SH-SY5Y (cell line): ENCODE measurements at regions not wholly inside any gene's neighbourhood (a gene's known extent, or its start where the extent isn't known, plus 50 kb on each side); places are given as distances from the start of the nearest gene placed in this dataset.

Source experiments
- GATA2 ChIP-seq: IDR thresholded peaks from 2 replicates; pipeline ENCODE4 v1.6.1; 2011; ENCODE audit warnings: mild to moderate bottlenecking, low read depth, low read length
- GATA3 ChIP-seq: IDR thresholded peaks from 2 replicates; pipeline ENCODE4 v1.6.1; 2011; ENCODE audit warnings: low read depth, mild to moderate bottlenecking, low read length, moderate library complexity

- TF ChIP-seq GATA3 (no peak), GATA2 (no peak)
Observed at GRCh38 chr22:22168941-22169867, 75.4 kb upstream of the VPREB1 start.

DNA sequence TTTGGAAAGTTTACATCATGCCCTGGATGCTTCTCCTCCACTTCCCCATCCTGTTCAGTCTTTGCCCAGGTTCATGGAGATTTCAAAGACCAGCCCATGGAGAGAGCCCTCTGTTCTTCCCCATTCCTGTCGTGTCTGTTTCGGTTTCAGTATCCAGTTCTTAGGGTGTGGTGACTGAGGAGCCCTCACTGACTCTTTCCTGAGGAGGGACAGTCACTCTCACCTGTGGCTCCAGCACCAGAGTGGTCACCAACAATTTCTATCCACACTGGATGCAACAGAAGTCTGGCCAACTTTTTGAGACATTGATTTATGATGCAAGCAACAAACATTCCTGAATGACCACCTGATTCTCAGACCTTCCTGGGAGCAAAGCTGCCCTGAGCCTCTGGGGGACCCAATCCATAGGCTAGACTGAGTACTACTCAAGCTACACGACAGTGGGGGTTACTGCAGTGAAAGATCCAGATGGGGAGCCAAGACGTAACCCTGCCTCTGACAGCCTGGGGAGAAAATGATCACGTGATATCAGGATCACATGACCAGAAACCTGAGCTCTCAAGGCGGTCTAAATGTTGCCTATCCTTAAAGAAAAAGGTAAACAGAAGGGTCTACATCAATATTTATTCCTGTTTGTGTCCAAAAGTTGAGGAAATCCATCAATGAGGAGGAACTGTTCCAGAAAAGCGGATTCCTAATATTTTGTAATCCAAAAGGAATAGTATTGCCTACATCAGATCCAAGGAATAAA, 76.2 kb upstream of the VPREB1 start:
- TF ChIP-seq GATA3 (no peak), GATA2 (no peak)

- TF ChIP-seq GATA3: no peak
- no peak for TF ChIP-seq GATA2
Observed at GRCh38 chr22:22167791-22168189, 76.8 kb upstream of the VPREB1 start.

GRCh38 chr22:22166941-22167713, 77.5 kb upstream of the VPREB1 start:
- TF ChIP-seq GATA3: no peak
- no peak for TF ChIP-seq GATA2

DNA sequence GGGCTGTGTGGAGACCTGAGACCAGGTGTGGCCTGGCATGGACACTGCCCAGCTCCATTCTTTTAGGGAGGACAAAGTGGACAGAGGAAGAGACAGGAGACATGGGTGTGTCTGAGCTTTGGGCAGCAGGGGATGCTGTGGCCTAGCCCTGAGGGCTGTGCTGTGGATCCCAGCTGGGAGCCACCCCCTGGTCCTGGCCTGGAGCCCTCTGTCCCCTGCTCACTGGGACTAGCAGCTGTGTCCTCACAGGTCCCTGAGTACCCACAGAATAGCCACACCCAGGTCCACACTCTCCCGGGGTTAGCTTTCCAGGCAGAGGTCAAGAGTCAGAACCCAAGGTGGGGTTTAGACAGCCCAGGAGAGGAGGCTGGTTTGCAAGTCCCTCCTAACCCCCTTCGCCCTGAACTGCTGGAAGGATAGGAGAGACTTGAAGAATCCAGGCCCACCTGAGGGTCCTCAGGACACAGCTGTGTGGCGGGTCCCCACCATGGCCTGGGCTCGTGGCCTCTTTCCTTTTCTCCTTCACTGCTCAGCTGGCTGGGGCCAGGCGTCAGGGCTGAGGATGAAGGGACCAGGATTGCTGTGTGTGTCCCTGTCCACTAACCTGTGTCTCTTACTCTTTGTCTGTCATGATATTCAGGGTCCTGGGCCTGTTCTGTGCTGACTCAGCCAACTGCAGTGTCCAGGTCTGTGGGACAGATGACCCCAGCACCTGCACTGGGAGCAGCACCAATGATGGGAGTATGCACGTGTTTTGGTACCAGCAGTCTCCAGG, 78.5 kb upstream of the VPREB1 start:
- no peak for TF ChIP-seq GATA2
- no peak for TF ChIP-seq GATA3

GRCh38 chr22:22164541-22165272, 79.9 kb upstream of the VPREB1 start:
- TF ChIP-seq GATA3 (no peak), GATA2 (no peak)

- TF ChIP-seq GATA2 (no peak), GATA3 (no peak)
Observed at GRCh38 chr22:22161924-22162851, 82.4 kb upstream of the VPREB1 start.

- no peak for TF ChIP-seq GATA2
- no peak for TF ChIP-seq GATA3
Observed at GRCh38 chr22:22159384-22159783, 85.2 kb upstream of the VPREB1 start.

GRCh38 chr22:22158965-22159364, 85.6 kb upstream of the VPREB1 start:
- no peak for TF ChIP-seq GATA3
- TF ChIP-seq GATA2: no peak

- no peak for TF ChIP-seq GATA2
- TF ChIP-seq GATA3: no peak
Observed at GRCh38 chr22:22158207-22158816, 86.3 kb upstream of the VPREB1 start.

DNA sequence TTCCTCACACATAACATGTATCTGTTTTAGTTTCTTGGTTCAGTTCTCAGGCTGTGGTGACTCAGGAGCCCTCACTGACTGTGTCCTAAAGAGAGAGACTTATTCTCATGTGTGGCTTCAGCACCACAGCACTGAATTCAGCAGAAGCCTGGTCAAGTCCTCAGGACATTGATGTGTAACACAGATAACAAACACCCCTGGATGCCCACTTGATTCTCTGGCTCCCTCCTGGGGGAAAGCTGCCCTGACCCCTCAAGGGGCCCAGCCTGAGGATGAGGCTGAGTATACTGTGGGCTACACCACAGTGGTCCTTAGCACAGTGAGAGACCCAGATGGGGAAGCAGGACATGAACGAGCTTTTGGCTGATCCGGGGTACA, 87.2 kb upstream of the VPREB1 start:
- TF ChIP-seq GATA2 (no peak), GATA3 (no peak)
